HG03060 (cell line): ENCODE measurements at regions not wholly inside any gene's neighbourhood (a gene's known extent, or its start where the extent isn't known, plus 50 kb on each side); places are given as distances from the start of the nearest gene placed in this dataset.
"Not testable (repeated sequence)": the region's sequence is repeated elsewhere in the genome, so short reads cannot be mapped to it uniquely, and the experiment has no call there.

Experiments used
- ATAC-seq: cut with Tn5 transposase; IDR thresholded peaks from one replicate; pipeline ENCODE4 v1.9.1; 2021; ENCODE audit warnings: low read depth, moderate number of reproducible peaks; ENCODE audit not compliant: unreplicated experiment

- ATAC-seq, result no peak
Measured at GRCh38 chr3:150270883-150271590, 137.1 kb upstream of the TSC22D2 start.

- ATAC-seq, result not testable (repeated sequence)
Measured at GRCh38 chr3:150270444-150270843, 137.7 kb upstream of the TSC22D2 start.

GRCh38 chr3:150269526-150269925 is 138.6 kb upstream of the TSC22D2 start:
- ATAC-seq, result no peak

- no peak for ATAC-seq
Measured at GRCh38 chr3:150268426-150269391, 139.4 kb upstream of the TSC22D2 start.

- ATAC-seq, result no peak
Measured at GRCh38 chr3:150267288-150267687, 140.8 kb upstream of the TSC22D2 start.

GRCh38 chr3:150265305-150265704 is 142.8 kb upstream of the TSC22D2 start:
- no peak for ATAC-seq

GRCh38 chr3:150264561-150265279 is 143.4 kb upstream of the TSC22D2 start:
- ATAC-seq, result no peak

- no peak for ATAC-seq
Measured at GRCh38 chr3:150261958-150262357, 146.1 kb upstream of the TSC22D2 start.

- no peak for ATAC-seq
Measured at GRCh38 chr3:150261418-150261817, 146.7 kb upstream of the TSC22D2 start.

- ATAC-seq, result no peak
Measured at GRCh38 chr3:150260398-150260710, 147.7 kb upstream of the TSC22D2 start.

GRCh38 chr3:150259526-150260397 is 148.3 kb upstream of the TSC22D2 start:
- no peak for ATAC-seq

- ATAC-seq, result no peak
Measured at GRCh38 chr3:150256782-150257181, 151.3 kb upstream of the TSC22D2 start.

GRCh38 chr3:150256318-150256717 is 151.8 kb upstream of the TSC22D2 start:
- ATAC-seq, result no peak

- no peak for ATAC-seq
Measured at GRCh38 chr3:150255826-150256225, 152.3 kb upstream of the TSC22D2 start.

GRCh38 chr3:150255413-150255812 is 152.7 kb upstream of the TSC22D2 start:
- no peak for ATAC-seq

- no peak for ATAC-seq
Measured at GRCh38 chr3:150254309-150254708, 153.8 kb upstream of the TSC22D2 start.

- ATAC-seq, result no peak
Measured at GRCh38 chr3:150253622-150254021, 154.5 kb upstream of the TSC22D2 start.

- no peak for ATAC-seq
Measured at GRCh38 chr3:150252462-150252861, 155.6 kb upstream of the TSC22D2 start.

GRCh38 chr3:150251187-150252062 is 156.7 kb upstream of the TSC22D2 start:
- ATAC-seq, result no peak
